NCI-H2081 (cell line): ENCODE measurements at regions not wholly inside any gene's neighbourhood (a gene's known extent, or its start where the extent isn't known, plus 50 kb on each side); places are given as distances from the start of the nearest gene placed in this dataset.
"Not testable (repeated sequence)": the region's sequence is repeated elsewhere in the genome, so short reads cannot be mapped to it uniquely, and the experiment has no call there.

Source experiments
- DNase-seq, 2 experiments: peaks; one replicate each; lab custom pipeline; 2025; lab: John Stamatoyannopoulos, UW

- DNase-seq, result no peak
Measured at GRCh38 chr14:105857220-105857825, 330.9 kb downstream of the TMEM121 start.

GRCh38 chr14:105857826-105858675 is 331.7 kb downstream of the TMEM121 start:
- no peak for DNase-seq

- DNase-seq, result no peak
Measured at GRCh38 chr14:105858676-105859025, 332.3 kb downstream of the TMEM121 start.

GRCh38 chr14:105859073-105859716 is 332.8 kb downstream of the TMEM121 start:
- DNase-seq, result not testable (repeated sequence)

GRCh38 chr14:105859717-105860614 is 333.6 kb downstream of the TMEM121 start:
- DNase-seq, result no peak

- DNase-seq, result no peak
Measured at GRCh38 chr14:105860615-105861580, 334.5 kb downstream of the TMEM121 start.

GRCh38 chr14:105861985-105862465 is 335.6 kb downstream of the TMEM121 start:
- no peak for DNase-seq

- no peak for DNase-seq
Measured at GRCh38 chr14:105862581-105863239, 336.3 kb downstream of the TMEM121 start.

GRCh38 chr14:105863296-105864108 is 337.1 kb downstream of the TMEM121 start:
- DNase-seq, result no peak

GRCh38 chr14:105864116-105864515 is 337.7 kb downstream of the TMEM121 start:
- DNase-seq, result no peak

- DNase-seq, result no peak
Measured at GRCh38 chr14:105864651-105865265, 338.4 kb downstream of the TMEM121 start.

GRCh38 chr14:105865266-105865903 is 339.0 kb downstream of the TMEM121 start:
- no peak for DNase-seq

- DNase-seq, result no peak
Measured at GRCh38 chr14:105865904-105866840, 339.8 kb downstream of the TMEM121 start.

- DNase-seq, result no peak
Measured at GRCh38 chr14:105866841-105867321, 340.5 kb downstream of the TMEM121 start.

- DNase-seq, result no peak
Measured at GRCh38 chr14:105867961-105868599, 341.7 kb downstream of the TMEM121 start.

- DNase-seq, result no peak
Measured at GRCh38 chr14:105871590-105871989, 345.2 kb downstream of the TMEM121 start.
